Progenitor cell of endocrine pancreas (in vitro differentiated cells): ENCODE measurements at regions not wholly inside any gene's neighbourhood (a gene's known extent, or its start where the extent isn't known, plus 50 kb on each side); places are given as distances from the start of the nearest gene placed in this dataset.

ENCODE experiments used
- DNase-seq: peaks from one replicate; pipeline ENCODE4 v3.0.0; 2021; ENCODE audit warnings: low spot score; ENCODE audit not compliant: unreplicated experiment
- H3K27ac Mint-ChIP-seq: 2 replicates; pipeline ENCODE4 v1.8.0; 2021; ENCODE audit warnings: mild to moderate bottlenecking, moderate library complexity, mixed read lengths
- H3K27me3 Mint-ChIP-seq: 2 replicates; pipeline ENCODE4 v1.8.0; 2021; ENCODE audit warnings: mixed read lengths
- H3K36me3 Mint-ChIP-seq: 2 replicates; pipeline ENCODE4 v1.8.0; 2022; ENCODE audit warnings: mixed read lengths; ENCODE audit not compliant: insufficient read depth
- H3K4me1 Mint-ChIP-seq: 2 replicates; pipeline ENCODE4 v1.8.0; 2021; ENCODE audit warnings: low read depth, mixed read lengths
- H3K4me3 Mint-ChIP-seq: 2 replicates; pipeline ENCODE4 v1.8.0; 2021; ENCODE audit warnings: low read depth, mild to moderate bottlenecking, moderate library complexity, mixed read lengths
- H3K9me3 Mint-ChIP-seq: 2 replicates; pipeline ENCODE4 v1.8.0; 2021; ENCODE audit warnings: low read depth, mixed read lengths
- CTCF ChIP-seq: fragments of 200-600 bp; sonication (generic); IDR thresholded peaks from one replicate; pipeline ENCODE4 v1.5.0; 2021; ENCODE audit warnings: antibody characterized with exemption, mild to moderate bottlenecking; ENCODE audit not compliant: unreplicated experiment

GRCh38 chr10:131638880-131639278, 261.9 kb upstream of the PPP2R2D start:
- H3K36me3 Mint-ChIP-seq = peaks cover 2% of the 10 kb centered on the region
- H3K4me3 Mint-ChIP-seq = no peak overlapping the region
- no peak for DNase-seq
- no peak for TF ChIP-seq CTCF
- peaks cover 19% of the 10 kb centered on the region for H3K9me3 Mint-ChIP-seq
- H3K27me3 Mint-ChIP-seq = no peaks in the 10 kb centered on the region
- H3K27ac Mint-ChIP-seq = no peak overlapping the region
- H3K4me1 Mint-ChIP-seq = peaks cover 19% of the 10 kb centered on the region

GRCh38 chr10:131640045-131640644, 260.7 kb upstream of the PPP2R2D start:
- no peak for TF ChIP-seq CTCF
- DNase-seq = no peak
- H3K27me3 Mint-ChIP-seq = no peaks in the 10 kb centered on the region
- peaks cover 21% of the 10 kb centered on the region for H3K4me1 Mint-ChIP-seq
- no peak overlapping the region for H3K4me3 Mint-ChIP-seq
- H3K27ac Mint-ChIP-seq = peak overlapping the region; percentile 49
- H3K36me3 Mint-ChIP-seq = peaks cover 2% of the 10 kb centered on the region
- peaks cover 21% of the 10 kb centered on the region for H3K9me3 Mint-ChIP-seq

- DNase-seq = no peak
- peak overlapping the region; percentile 40 for H3K4me3 Mint-ChIP-seq
- peaks cover 2% of the 10 kb centered on the region for H3K36me3 Mint-ChIP-seq
- H3K9me3 Mint-ChIP-seq = peaks cover 21% of the 10 kb centered on the region
- peak overlapping the region; percentile 97 for H3K27ac Mint-ChIP-seq
- no peaks in the 10 kb centered on the region for H3K27me3 Mint-ChIP-seq
- H3K4me1 Mint-ChIP-seq = peaks cover 18% of the 10 kb centered on the region
- no peak for TF ChIP-seq CTCF
Observed at GRCh38 chr10:131641231-131641630, 259.6 kb upstream of the PPP2R2D start.

- no peak for DNase-seq
- no peak for TF ChIP-seq CTCF
- H3K4me1 Mint-ChIP-seq = peaks cover 18% of the 10 kb centered on the region
- H3K27ac Mint-ChIP-seq = peak overlapping the region; percentile 97
- peaks cover 2% of the 10 kb centered on the region for H3K36me3 Mint-ChIP-seq
- peaks cover 21% of the 10 kb centered on the region for H3K9me3 Mint-ChIP-seq
- H3K27me3 Mint-ChIP-seq = no peaks in the 10 kb centered on the region
- no peak overlapping the region for H3K4me3 Mint-ChIP-seq
Observed at GRCh38 chr10:131641898-131642297, 258.9 kb upstream of the PPP2R2D start.

- peaks cover 20% of the 10 kb centered on the region for H3K4me1 Mint-ChIP-seq
- H3K27ac Mint-ChIP-seq = no peak overlapping the region
- peaks cover 2% of the 10 kb centered on the region for H3K36me3 Mint-ChIP-seq
- DNase-seq = no peak
- H3K27me3 Mint-ChIP-seq = peaks cover 3% of the 10 kb centered on the region
- no peak overlapping the region for H3K4me3 Mint-ChIP-seq
- TF ChIP-seq CTCF = no peak
- H3K9me3 Mint-ChIP-seq = peaks cover 21% of the 10 kb centered on the region
Observed at GRCh38 chr10:131642966-131643365, 257.8 kb upstream of the PPP2R2D start.
